NT2/D1 (cell line): ENCODE measurements at regions not wholly inside any gene's neighbourhood (a gene's known extent, or its start where the extent isn't known, plus 50 kb on each side); places are given as distances from the start of the nearest gene placed in this dataset.
"Not testable (repeated sequence)": the region's sequence is repeated elsewhere in the genome, so short reads cannot be mapped to it uniquely, and the experiment has no call there.

ENCODE experiments used
- DNase-seq: peaks from one replicate; pipeline ENCODE4 v3.0.0-alpha.2; 2011; ENCODE audit warnings: low read depth, low spot score
- H3K27me3 ChIP-seq: 2 replicates; pipeline ENCODE4 v1.6.0; 2011; ENCODE audit warnings: mild to moderate bottlenecking; ENCODE audit not compliant: insufficient read length, insufficient read depth
- H3K36me3 ChIP-seq: 2 replicates; pipeline ENCODE4 v1.6.1; 2011; ENCODE audit warnings: mild to moderate bottlenecking, low read length, mixed read lengths; ENCODE audit not compliant: insufficient read depth, insufficient read length
- H3K4me1 ChIP-seq: 2 replicates; pipeline ENCODE4 v1.5.1; 2011; ENCODE audit not compliant: insufficient read depth, insufficient read length
- H3K4me3 ChIP-seq: 2 replicates; pipeline ENCODE4 v1.5.1; 2011; ENCODE audit warnings: low read depth; ENCODE audit not compliant: insufficient read length
- H3K9ac ChIP-seq: 2 replicates; pipeline ENCODE4 v1.6.0; 2011; ENCODE audit warnings: low read depth; ENCODE audit not compliant: insufficient read length
- H3K9me3 ChIP-seq: 2 replicates; pipeline ENCODE4 v1.5.1; 2011; ENCODE audit warnings: mild to moderate bottlenecking, low read length; ENCODE audit not compliant: insufficient read depth
- SUZ12 ChIP-seq: IDR thresholded peaks from 2 replicates; pipeline ENCODE4 v1.6.1; 2011; ENCODE audit not compliant: insufficient read length, insufficient read depth; ENCODE audit errors: extremely low read depth
- YY1 ChIP-seq: IDR thresholded peaks from 2 replicates; pipeline ENCODE4 v1.6.1; 2011; ENCODE audit not compliant: insufficient read length, insufficient read depth
- ZNF274 ChIP-seq: IDR thresholded peaks from 2 replicates; pipeline ENCODE4 v1.6.1; 2011; ENCODE audit warnings: mild to moderate bottlenecking, low read depth, low read length

DNA sequence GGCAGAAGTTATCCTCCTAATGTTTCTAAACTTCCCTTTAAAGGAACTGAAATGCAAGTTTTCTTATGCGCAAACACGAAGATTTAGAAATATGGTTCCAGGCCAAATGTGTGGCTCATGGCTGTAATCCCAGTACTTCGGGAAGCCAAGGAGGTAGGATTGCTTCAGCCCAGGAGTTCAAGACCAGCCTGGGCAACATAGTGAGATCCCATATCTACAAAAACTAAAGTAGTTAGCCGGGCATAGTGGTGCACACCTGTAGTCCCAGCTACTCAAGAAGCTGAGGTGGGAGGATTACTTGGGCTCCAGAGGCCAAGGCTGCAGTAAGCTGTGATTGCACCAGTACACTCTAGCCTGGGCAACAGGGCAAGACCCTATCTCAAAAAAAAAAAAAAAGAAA lies 95.8 kb upstream of the SCAF8 start:
- Histone ChIP-seq H3K27me3 (no peaks in the 10 kb centered on the region), H3K36me3 (no peaks in the 10 kb centered on the region), H3K4me3 (no peak overlapping the region), H3K9ac (no peak overlapping the region), H3K4me1 (no peaks in the 10 kb centered on the region), H3K9me3 (no peaks in the 10 kb centered on the region)
- TF ChIP-seq ZNF274 (no peak), SUZ12 (no peak), YY1 (no peak)
- DNase-seq = no peak

DNA sequence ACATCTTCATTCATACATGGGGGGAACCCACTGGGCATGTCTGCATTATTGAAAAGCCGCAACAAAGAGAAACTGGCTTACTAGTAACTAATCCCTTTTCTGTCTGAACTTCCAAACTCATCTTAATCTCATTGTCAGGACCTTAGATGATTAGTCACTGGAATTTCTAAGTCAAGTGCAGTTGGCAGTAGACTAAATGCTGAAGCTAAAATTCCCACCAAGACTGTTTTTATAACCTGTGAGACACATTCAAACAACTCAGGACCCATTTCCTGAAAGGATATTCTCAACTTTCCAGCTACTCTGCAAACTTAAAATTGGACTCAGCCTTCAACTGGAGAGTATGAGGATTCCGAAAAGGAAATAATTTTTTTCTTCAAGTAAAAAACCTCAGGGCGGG lies 94.8 kb upstream of the SCAF8 start:
- no peak for TF ChIP-seq SUZ12
- no peak for TF ChIP-seq ZNF274
- no peak for TF ChIP-seq YY1
- H3K4me1 ChIP-seq = no peaks in the 10 kb centered on the region
- H3K9ac ChIP-seq = no peak overlapping the region
- H3K9me3 ChIP-seq = no peaks in the 10 kb centered on the region
- H3K4me3 ChIP-seq = no peak overlapping the region
- H3K36me3 ChIP-seq = no peaks in the 10 kb centered on the region
- no peaks in the 10 kb centered on the region for H3K27me3 ChIP-seq
- no peak for DNase-seq

DNA sequence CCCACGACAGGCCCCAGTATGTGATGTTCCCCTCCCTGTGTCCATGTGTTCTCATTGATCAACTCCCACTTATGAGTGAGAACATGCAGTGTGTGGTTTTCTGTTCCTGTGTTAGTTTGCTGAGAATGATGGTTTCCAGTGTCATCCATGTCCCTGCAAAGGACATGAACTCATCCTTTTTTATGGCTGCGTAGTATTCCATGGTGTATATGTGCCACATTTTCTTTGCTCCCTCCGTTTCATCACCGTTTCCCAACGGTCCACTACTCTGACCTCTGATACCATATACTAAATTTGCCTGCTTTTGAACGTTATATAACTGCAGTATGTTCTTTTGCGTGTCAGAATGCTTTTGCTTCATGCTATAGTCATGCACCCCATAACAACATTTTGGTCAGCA lies 94.0 kb upstream of the SCAF8 start:
- H3K9ac ChIP-seq, H3K4me1 ChIP-seq, H3K36me3 ChIP-seq, H3K9me3 ChIP-seq, DNase-seq, H3K27me3 ChIP-seq, H3K4me3 ChIP-seq: not testable (repeated sequence)

DNA sequence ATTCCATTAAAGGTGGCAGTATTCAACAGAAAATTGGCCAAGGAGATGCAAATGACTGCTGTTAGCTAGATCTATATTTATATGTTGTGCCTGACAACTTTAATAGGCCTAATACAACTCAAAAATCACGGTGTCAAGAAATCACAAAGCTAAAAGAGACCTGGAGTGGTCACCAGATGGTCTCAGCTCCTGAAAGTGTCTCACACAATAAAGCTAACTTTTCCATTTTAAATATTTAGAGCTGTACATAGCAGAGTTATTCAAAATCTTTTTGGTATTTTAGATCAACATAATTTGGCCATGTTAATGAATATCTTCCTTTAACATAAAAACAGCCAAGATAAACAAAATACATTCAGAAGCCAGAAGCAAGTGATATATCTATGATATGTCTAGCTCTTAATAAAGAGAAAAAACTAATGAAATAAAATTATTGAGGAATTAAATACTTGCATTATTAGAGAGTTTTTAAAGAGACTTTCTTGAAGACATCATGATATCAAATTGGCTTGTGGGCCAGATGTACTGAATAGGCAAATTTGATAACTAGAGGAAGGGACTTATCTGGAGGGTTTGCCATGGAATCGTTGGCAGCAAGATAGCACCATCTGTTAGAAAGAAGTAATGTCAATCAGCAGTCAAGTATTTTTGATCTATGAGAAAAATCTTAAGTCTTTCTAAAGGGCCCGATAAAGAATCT lies 84.9 kb upstream of the SCAF8 start:
- no peaks in the 10 kb centered on the region for H3K4me1 ChIP-seq
- H3K27me3 ChIP-seq = no peaks in the 10 kb centered on the region
- no peak overlapping the region for H3K9ac ChIP-seq
- H3K36me3 ChIP-seq = no peaks in the 10 kb centered on the region
- TF ChIP-seq SUZ12 (no peak), ZNF274 (no peak), YY1 (no peak)
- H3K4me3 ChIP-seq = no peak overlapping the region
- DNase-seq = no peak
- no peaks in the 10 kb centered on the region for H3K9me3 ChIP-seq

DNA sequence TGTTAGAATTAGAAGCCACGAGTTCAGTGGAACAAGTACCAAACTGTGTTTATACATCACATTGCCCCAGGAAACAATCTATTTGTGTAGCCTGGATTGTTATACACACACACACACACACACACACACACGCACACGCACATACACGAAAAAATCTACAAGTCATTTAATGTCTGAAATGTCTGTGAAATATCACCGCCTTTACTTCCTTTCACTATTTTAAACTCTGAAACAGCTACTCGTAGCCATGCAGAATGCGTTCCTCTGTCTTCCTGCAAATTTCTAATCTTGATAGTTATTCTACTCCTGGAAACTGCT lies 84.4 kb upstream of the SCAF8 start:
- no peaks in the 10 kb centered on the region for H3K4me1 ChIP-seq
- no peak overlapping the region for H3K4me3 ChIP-seq
- H3K36me3 ChIP-seq = no peaks in the 10 kb centered on the region
- no peaks in the 10 kb centered on the region for H3K27me3 ChIP-seq
- H3K9me3 ChIP-seq = no peaks in the 10 kb centered on the region
- DNase-seq = no peak
- TF ChIP-seq YY1 = no peak
- no peak for TF ChIP-seq SUZ12
- no peak for TF ChIP-seq ZNF274
- no peak overlapping the region for H3K9ac ChIP-seq

DNA sequence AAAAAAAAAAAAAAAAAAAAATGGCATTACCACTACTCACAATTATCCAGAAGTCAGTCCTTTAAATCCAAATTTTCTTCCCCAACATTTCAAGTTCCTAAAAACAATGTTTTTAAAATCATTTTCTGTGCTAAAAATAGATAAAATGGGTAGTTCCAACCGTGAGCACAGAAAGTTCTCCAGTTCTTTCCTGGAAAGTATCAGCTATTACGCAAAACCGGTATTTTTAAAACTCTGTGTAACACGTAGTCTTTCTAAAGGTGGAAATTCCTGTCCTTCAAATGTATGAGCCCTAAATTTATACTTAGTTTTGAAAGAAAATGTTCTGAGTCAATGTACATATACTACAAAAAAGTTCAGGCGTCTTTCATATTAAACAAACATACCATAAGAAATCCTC lies 83.5 kb upstream of the SCAF8 start:
- no peaks in the 10 kb centered on the region for H3K36me3 ChIP-seq
- no peak for TF ChIP-seq YY1

DNA sequence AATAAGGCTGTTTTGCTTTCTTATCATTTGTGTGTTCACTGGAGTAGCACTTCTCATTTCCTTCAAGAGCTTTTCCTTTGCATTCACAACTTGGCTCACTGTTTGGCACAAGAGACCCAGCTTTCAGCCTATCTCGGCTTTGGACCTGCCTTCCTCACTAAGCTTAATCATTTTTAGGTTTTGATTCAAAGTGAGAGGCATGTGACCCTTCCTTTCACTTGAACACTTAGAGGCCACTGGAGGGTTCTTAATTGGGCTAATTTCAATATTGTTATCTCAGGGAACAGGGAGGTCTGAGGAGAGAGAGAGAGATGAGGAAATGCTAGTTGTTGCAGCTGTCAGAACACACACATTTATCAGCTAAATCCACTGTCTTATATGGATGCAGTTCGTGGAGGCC lies 82.9 kb upstream of the SCAF8 start:
- Histone ChIP-seq H3K27me3 (no peaks in the 10 kb centered on the region), H3K4me1 (no peaks in the 10 kb centered on the region), H3K4me3 (no peak overlapping the region), H3K36me3 (no peaks in the 10 kb centered on the region), H3K9ac (no peak overlapping the region), H3K9me3 (no peaks in the 10 kb centered on the region)
- no peak for DNase-seq
- TF ChIP-seq ZNF274 (no peak), YY1 (no peak), SUZ12 (no peak)

More for the DNA sequence above, 83.5 kb upstream of the SCAF8 start:
- no peak for DNase-seq
- Histone ChIP-seq H3K4me1 (no peaks in the 10 kb centered on the region), H3K9ac (no peak overlapping the region), H3K9me3 (no peaks in the 10 kb centered on the region), H3K4me3 (no peak overlapping the region), H3K27me3 (no peaks in the 10 kb centered on the region)

DNA sequence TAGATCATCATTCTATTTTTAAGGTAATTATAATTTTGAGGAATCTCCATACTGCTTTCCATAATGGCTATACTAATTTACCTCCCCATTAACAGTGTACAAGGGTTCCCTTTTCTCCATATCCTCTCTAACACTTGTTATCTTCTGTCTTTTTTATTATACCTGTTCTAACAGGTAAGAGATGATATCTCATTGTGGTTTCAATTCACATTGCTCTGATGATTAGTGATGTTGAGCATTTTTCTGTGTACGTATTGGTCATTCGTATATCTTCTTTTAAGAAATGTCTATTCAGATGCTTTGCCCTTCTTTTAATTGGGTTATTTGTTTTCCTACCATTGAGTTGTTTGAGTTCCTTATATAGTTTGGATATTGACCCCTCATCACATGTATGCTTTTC lies 81.6 kb upstream of the SCAF8 start:
- H3K9ac ChIP-seq = no peak overlapping the region
- TF ChIP-seq SUZ12 (no peak), YY1 (no peak), ZNF274 (no peak)
- H3K27me3 ChIP-seq = no peaks in the 10 kb centered on the region
- no peak for DNase-seq
- H3K4me3 ChIP-seq = no peak overlapping the region
- H3K36me3 ChIP-seq = no peaks in the 10 kb centered on the region
- H3K4me1 ChIP-seq = no peaks in the 10 kb centered on the region
- no peaks in the 10 kb centered on the region for H3K9me3 ChIP-seq
